ENCODE measurements at regions not wholly inside any gene's neighbourhood (a gene's known extent, or its start where the extent isn't known, plus 50 kb on each side); places are given as distances from the start of the nearest gene placed in this dataset.
"Not testable (repeated sequence)": the region's sequence is repeated elsewhere in the genome, so short reads cannot be mapped to it uniquely, and the experiment has no call there.

DNA sequence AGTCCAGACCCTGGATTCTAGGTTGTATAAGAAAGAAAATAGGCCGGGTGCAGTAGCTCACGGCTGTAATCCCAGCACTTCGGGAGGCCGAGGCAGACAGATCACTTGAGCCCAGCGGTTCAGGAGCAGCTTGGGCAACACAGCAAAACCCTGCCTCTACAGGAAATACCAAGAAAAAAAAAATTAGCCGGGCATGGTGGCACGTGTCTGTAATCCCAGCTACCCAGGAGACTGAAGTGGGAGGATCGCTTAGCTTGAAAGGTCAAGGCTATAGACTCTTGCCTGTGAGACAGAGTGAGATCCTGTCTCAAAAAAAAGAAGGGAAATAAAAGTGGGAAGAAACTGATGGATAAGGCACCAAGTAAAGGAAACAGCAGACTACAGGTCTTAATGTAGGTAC lies 287.9 kb upstream of the KLF14 start:
- DNase-seq, result no peak

DNA sequence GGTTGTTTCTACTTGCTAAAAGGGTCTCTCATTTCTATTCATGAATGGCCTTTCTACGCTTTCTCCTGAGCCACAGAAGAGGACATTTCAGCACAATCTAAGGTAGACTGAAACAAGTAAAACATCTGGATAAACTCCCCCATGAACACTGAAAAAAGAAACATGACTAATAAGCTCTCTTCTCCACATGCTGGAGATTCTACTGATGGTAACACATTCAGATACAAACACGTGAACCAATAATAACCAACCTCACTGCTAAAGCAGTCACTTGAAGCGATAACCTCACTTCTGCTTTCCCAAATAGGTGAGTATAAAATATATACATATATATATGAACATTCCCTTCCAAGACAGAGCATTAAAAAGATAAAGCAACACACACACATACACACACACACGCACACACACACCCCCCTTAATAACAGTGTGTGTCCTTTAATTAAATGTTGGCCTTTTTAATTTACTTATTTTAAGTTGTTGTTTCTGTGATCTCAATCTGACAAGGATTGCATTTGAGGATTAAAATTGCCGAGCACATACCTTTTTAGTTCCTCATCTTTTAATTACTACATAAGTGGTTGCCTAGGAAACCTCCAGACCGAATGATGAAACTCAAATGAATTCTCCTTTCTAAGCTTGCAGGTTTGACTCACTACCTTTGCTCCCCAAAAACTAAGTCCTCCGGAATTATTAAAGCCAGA lies 292.4 kb upstream of the KLF14 start:
- DNase-seq, result no peak

DNA sequence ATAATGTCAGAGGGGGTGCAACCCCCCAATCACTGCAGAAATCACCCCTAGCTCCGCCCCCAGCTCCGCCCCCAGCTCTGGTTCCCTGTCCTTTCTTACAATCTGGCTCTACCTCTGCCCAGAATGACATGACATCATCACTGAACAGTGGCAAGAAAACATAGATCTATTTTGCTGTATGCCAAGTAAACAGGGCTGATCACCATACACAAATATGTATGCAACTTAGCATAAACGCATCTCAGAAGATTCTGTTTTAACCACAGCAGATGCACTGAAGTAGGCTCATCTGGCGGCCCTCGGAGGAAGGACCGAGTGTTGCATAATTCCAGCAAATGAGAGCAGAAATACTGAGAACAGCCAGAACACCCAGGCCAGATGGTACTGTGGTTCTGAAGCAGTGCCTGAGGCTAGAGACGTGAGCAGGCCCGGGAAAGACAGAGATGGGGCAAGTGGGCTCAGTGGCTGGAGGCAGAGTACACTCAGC lies 293.3 kb upstream of the KLF14 start:
- DNase-seq, result no peak

DNA sequence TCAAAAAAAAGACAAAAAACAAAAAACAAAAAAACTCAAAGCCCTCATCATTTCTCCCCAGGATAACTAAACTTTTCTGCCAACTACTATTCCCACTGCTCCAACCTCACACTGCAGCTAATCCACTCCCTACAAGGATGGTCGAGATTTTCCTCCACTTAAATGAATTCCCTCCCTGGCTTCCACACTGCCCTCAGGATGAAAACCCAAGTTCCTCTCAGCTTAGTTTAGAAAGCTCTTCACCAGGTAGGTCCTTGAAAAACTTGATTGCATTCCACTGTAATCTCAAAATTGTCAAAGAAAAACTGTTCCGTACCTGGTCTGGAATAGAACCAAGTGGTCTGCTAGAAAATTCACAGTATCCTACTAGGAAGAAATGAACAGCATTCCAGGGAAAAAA lies 294.3 kb upstream of the KLF14 start:
- DNase-seq, result no peak

DNA sequence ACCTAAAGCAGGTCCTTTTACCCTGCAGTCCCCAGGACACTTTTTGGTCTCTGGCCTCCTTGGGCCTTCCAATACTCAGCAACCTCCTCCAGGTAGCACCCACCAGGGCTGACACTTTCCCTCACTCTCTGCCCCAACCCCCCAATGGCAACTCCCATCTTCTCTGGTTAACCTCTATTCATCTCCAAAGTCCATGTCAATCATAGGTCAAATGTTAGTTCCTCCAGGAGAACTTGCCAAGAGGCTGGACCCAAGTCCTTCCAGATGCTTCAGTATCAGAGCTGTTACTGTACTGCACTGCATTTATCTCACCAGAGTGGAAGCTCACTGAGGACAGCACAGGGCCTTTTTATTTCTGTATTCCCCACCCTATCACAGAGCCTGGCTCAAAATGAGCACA lies 295.0 kb upstream of the KLF14 start:
- no peak for DNase-seq

DNA sequence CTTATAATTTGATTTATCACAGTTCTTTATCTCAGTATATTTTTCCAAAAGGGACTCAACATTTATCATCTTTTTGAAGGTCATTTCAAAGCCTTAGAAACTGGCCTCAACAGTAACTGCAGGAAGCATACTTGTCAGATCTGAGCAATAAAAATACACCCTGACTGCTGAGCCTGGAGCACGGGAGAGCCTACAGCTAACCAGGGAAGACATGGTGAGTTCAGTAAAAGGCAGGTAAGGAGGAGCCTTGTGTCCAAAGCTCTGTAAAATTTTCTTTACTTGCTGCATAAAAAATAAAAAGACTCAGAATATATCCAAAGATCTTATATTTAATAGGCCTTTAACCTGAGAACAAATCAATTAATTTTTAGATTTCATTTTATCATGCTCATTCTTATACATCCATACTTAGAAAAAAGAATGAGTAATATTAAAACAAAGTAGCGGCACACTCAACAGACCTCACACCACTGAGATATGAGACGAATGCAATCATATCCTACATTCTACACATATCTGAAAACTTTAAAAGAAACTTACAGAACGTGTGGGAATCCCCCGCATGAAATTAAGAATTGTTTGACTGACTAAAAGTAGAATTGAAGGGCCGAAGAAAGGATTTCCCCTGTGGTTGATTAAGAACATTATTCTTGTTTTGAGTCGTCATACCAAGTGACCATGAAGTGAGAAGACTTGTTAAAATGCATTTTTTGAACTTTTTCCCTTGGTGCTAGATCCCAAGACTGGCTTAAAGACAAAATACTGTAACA lies 296.4 kb upstream of the MKLN1 start:
- DNase-seq, result no peak

DNA sequence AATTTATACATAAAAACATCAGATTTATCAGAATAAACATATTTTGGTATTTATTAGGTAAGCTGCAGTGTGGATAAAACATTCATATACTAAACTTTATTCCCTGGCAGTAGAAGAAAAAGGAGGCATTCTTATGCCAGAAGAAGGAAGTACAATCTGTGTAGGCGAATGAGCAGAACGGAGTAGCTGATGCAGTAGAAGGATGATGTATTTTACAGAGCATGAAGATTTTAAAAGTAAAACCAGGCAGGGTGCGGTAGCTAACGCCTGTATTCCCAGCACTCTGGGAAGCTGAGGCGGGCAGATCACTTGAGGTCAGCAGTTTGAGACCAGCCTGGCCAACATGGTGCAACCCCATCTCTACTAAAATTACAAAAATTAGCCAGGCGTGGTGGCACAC lies 294.9 kb upstream of the MKLN1 start:
- no peak for DNase-seq

DNA sequence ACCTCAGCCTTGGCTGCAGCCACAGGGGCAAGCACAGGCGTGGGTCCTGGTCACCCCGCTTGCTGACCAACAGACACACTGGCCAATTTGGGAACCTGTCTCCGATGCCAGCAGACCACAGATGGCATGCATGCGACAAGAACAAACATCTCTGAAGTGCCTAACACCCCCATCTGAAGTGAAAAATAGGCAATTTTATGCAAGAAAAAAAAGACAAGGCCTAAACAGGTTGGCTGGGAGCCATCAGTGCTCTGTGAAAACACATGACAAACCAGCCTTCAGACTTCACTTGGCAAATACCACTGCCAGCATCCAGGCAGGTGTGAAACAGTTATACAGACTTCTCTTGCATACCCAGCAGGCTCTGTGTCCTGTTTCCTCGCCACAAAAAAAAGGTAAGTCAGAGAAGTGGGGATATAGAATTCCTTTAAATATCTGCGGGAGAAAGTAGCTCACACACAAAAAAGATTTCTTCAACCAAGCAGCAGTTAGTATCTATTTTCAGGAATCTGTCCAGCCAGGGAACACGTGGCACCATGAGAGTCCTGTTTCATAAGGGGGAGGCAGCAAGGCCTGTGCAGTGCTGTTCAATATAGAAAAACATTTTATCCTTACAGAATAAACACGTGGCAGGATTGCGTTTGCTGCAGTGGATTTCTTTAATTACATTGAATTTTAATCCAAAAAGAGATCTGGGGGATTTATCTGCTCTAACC lies 293.4 kb upstream of the MKLN1 start:
- DNase-seq, result no peak

DNA sequence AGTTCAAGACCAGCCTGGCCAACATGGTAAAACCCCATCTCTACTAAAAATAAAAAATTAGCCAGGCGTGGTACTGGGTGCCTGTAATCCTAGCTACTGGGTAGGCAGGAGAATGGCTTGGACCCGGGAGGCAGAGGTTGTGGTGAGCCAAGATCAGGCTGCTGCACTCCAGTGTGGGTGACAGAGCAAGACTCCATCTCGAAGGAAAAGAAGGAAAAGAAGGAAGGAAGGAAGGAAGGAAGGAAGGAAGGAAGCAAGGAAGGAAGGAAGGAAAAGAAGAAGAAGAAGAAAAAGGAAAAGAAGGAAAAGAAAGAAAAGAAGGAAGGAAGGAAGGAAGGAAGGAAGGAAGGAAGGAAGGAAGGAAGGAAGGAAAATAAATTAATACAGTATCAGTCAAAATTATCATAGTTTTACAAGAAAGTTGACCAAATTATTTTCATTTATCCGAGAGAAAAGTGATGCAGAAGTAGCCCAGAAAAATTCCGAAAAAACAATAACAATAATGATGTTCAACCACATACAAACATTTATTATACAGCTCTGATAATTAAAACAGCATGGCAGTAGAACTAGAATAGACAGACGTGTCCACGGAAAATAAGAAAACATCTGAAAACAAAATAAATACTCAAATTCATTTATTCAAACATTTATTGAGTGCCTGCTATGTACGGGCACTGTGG lies 292.4 kb upstream of the MKLN1 start:
- DNase-seq, result no peak

DNA sequence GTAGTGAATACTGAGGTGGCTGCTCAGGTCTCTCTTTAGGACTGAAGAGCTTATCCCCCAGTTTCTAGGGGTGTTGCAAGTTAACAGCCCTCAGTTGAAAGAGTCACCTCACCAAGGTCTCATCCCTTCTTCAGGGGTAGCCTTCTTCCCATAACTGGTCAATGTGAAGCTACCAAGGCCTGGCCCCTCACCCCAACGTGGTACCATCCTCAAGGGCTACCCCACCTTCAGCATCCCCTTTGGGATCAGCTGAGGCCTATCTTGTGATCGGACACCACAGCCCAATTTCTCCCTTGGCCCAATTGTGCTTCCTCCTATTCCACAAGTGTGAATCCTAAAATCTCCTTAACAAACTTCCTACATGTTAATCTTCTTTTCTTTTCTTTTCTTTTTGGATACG lies 289.5 kb upstream of the MKLN1 start:
- DNase-seq, result no peak

DNA sequence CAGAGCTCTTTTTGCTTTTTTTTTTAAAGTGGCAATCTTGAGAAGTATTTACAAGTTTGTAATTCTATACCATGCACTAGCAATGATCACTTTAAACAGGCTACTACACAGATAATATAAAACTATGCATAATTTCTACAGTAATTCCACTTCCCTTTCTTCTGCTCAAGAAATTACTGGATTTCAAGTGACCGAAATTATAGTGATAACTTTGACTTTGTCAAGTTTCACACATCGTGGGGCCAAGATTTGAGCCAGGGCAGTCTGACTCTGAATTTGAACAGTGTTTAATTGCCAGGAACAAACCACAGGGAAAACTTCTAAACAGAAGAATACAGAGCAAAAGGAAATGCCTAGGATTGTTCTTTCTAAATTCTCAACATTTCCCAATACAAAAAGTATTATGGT lies 288.3 kb upstream of the MKLN1 start:
- DNase-seq, result no peak

DNA sequence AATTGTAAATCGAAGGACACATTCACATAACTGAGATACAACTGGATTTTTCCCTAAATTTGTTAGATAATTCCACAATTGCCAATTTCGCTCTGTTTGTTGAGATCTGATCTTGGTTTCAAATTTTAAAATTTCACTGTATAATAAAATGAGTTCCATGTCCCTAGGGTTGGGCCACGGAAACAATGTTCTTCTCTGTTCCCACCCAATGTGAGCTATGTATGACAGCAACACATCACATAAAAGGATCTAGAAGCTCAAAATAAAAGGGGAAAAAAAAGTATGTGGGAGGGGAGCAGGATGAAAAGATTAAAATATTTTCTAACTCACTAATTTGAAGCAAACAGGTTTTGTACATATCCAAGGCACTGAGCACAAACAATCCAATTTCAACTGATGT lies 287.8 kb upstream of the MKLN1 start:
- no peak for DNase-seq

DNA sequence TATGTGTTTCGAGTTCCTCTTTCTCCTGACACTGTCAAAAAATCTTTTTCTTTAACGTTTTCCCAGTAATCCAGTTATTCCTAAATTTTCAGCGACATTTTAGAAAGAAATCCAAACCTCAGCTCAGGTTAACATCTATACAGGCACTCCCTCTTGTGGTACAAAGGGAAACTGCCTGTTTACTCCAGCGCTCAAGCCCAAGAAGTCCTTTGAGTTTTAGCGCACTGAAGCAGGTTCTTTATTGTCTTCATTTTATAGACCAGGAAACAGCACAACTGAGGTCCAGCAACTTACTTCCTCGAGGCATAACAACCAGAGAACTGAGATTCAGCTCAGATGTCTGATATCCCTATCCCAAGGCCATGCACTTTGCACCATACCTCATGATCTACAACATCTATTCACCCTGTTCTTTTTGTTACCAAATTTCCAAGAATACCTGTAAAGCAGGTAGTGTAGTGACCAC lies 287.2 kb upstream of the MKLN1 start:
- no peak for DNase-seq

DNA sequence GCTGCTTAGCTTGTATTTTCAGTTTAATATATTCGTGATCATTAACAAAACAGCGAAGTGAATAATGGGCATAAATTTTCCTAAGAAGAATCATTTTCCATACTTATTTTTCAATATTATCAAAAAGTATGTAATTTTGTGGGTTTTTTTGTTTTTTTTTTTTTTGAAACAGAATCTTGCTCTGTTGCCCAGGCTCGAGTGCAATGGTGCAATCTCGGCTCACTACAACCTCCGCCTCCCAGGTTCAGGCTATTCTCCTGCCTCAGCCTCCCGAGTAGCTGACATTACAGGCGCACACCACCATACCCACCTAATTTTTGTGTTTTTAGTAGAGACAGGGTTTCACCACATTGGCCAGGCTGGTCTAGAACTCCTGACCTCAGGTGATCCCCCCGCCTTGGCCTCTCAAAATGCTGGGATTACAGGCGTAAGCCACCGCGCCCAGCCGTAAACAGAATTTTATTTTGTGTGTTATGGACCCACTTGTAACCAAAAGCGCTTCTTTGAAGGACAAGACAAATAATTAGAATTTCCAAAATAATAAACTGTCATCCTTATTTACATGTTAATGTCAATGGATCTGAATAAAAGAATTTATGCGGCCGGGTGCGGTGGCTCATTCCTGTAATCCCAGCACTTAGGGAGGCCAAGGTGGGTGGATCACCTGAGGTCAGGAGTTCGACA lies 286.5 kb upstream of the MKLN1 start:
- not testable (repeated sequence) for DNase-seq

DNA sequence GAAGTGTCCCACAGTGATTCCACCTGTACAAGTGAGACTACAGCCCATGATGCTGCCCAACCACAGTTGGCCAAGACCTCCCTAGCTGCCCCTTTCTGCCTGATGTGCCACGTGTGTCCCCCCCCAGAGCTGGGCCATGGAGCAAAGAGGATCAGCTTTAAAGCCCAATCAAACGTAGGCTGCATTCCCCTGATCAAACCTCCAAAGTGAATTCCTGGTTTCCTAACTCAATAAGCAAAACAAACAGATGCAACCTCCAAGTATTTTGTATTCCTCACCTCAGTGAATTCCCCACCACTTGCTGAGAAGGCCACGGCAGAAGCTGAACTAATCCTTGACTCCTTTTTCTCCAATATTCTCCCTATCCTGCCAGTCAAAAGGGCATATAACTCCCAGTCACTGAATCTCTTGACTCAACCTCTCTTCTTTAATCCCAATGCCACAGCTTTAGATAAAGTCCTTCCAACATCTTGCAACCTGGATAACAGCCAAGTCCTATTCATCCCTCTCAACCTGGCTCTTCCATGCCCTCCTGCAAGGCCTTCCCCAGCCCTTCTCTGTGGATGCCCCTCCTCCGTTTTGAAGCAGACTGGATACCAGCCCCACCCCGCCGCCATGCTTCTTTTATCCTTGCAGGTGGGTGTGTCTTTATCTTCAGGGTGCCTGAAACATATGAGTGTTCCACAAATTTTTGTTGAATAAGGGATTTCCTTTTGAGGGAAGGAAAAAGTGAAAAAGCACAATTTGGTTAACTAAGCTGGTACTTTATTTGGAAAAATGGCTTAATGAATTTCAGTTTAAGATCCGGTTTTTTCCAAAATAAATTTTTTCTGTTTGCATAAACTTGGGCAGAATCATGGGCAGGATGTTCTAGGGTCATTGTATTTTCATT lies 285.2 kb upstream of the MKLN1 start:
- no peak for DNase-seq

DNA sequence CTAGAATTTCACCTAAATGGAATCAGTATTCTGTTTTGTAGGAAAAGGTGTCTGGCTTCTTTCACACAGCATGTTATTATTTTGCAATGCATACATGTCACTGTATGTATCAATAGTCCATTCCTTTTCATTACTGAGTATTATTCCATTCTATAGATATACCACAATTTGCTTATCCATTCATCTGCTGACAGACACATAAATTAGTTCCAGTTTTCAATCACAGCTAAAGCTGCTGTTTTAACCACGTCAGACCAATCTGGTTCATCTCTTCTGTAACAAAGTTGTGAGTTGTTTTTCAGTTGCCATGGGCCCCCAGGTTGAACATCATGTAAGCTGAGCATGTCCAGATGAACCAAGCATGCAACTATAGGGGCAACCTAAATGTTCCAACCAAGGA lies 282.1 kb upstream of the MKLN1 start:
- DNase-seq, result no peak

DNA sequence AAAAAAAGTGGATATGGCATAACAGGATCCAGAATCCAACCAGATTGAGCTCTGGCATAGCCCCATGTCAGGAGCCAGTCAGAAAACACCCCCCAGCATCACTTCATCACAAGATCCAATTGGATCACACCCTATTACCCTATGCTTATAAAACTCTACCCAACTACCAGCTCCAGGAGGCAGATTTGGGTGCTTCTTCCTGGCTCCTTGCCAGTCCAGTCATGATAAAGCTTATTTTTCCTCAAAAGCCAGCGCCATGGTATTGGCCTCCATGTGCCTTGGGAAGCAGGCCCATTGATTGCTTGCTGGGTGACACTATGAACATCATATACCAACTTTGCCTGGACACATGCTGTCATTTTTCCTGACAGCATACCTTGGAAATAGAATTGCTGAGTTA lies 281.4 kb upstream of the MKLN1 start:
- DNase-seq, result no peak

DNA sequence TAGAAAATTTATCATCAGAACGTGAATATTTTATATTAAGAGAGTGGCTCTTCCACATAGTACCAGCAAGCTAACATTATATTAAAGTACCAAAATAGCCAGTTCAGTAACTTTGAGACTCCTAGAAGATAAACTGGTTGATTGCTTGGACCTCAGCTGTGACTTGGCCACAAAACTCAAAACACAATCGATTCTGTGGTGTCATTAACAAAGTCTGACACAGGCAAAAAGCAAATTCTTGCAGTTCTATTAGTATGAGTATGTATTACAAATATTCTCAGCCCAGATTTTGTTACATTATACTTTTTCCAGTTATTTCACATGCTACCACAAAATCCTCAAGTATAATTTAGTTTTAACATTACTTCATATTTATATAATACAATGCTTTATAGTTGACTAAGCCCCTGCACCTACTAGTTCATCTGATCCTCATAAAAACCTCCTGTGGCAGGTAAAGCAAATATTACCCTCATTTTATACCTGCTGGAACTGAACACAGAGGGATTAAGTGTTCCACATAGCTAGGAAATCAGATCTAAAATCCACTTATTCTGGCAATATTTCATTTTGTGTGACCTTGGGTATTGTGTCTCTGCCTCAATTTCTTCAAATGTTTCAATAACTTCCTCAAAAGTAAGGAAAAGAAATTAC lies 279.9 kb upstream of the MKLN1 start:
- no peak for DNase-seq

DNA sequence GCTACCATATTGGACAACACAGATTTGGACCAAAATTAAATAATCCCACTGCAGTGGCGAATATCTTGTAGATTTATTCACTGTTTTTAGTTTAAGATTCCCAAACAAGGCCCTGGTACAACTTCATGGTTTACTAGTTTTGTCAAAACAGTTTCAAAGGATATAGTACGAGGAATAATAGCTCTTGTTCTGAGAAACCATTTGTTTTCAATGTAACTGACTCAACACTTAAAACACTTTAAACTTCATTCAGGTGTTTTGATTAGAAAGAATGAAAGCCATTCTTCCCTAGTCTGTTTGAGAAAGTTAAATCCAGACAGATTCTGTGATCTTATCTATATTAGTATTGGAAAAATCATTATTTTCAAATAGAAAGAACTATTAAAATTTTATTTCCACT lies 276.4 kb upstream of the MKLN1 start:
- DNase-seq, result no peak

DNA sequence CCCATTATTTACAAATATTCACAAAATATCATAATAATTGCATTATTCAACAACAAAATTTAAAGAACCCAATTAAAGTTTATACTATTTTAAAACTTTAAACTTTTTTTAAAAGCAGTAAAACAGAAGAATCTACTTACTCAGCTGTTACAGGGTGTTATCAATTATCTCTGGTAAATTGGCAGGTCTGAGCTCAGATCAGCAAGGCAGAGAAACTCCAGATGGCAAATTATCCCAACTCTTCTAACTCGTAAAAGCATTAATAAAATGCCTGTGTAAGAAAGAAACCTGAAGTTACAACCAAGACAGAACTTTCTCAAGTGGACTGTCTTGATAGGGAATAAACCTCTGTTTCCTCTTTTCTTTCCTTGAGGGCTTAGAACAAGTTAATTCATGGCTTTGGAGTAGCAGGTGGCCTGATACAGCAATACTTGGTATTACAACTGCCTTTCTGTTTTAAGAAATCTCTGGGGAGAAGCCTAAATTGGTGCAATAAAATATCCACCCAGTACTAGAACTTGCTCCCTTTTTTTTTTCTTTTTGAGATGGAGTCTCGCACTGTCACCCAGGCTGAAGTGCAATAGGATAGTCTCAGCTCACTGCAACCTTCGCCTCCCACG lies 275.3 kb upstream of the MKLN1 start:
- no peak for DNase-seq
